ENCODE measurements at regions not wholly inside any gene's neighbourhood (a gene's known extent, or its start where the extent isn't known, plus 50 kb on each side); places are given as distances from the start of the nearest gene placed in this dataset.
"Not testable (repeated sequence)": the region's sequence is repeated elsewhere in the genome, so short reads cannot be mapped to it uniquely, and the experiment has no call there.

GRCh38 chr21:35737449-35737848 is 322.9 kb downstream of the SETD4 start:
- no peak for DNase-seq

- no peak for DNase-seq
Observed at GRCh38 chr21:35732788-35733187, 327.5 kb downstream of the SETD4 start.

GRCh38 chr21:35730325-35730724 is 330.0 kb downstream of the SETD4 start:
- DNase-seq: no peak

GRCh38 chr21:35727830-35728229 is 332.5 kb downstream of the SETD4 start:
- no peak for DNase-seq

- DNase-seq: no peak
Observed at GRCh38 chr21:35724156-35724555, 336.2 kb downstream of the SETD4 start.

- no peak for DNase-seq
Observed at GRCh38 chr21:35721701-35722100, 338.6 kb downstream of the SETD4 start.

GRCh38 chr21:35720208-35720731 is 340.1 kb downstream of the SETD4 start:
- DNase-seq: no peak

GRCh38 chr21:35719080-35719479 is 341.2 kb downstream of the SETD4 start:
- no peak for DNase-seq

GRCh38 chr21:35716876-35717565 is 343.3 kb downstream of the SETD4 start:
- no peak for DNase-seq

GRCh38 chr21:35713914-35714313 is 346.4 kb downstream of the SETD4 start:
- DNase-seq: no peak

- DNase-seq: no peak
Observed at GRCh38 chr21:35711661-35712060, 348.7 kb downstream of the SETD4 start.

- DNase-seq: no peak
Observed at GRCh38 chr21:35711213-35711612, 349.1 kb downstream of the SETD4 start.

- not testable (repeated sequence) for DNase-seq
Observed at GRCh38 chr21:35709990-35710389, 350.3 kb downstream of the SETD4 start.

GRCh38 chr21:35705888-35706287 is 354.4 kb downstream of the SETD4 start:
- no peak for DNase-seq

- no peak for DNase-seq
Observed at GRCh38 chr21:35705237-35705887, 355.0 kb downstream of the SETD4 start.

GRCh38 chr21:35703704-35704103 is 356.6 kb downstream of the SETD4 start:
- DNase-seq: no peak

GRCh38 chr21:35699361-35699760 is 361.0 kb downstream of the SETD4 start:
- no peak for DNase-seq

GRCh38 chr21:35697321-35697808 is 363.0 kb downstream of the SETD4 start:
- no peak for DNase-seq

GRCh38 chr21:35696644-35697043 is 363.7 kb downstream of the SETD4 start:
- DNase-seq: no peak

- no peak for DNase-seq
Observed at GRCh38 chr21:35692311-35692710, 368.0 kb downstream of the SETD4 start.

- no peak for DNase-seq
Observed at GRCh38 chr21:35690436-35690835, 369.9 kb downstream of the SETD4 start.

- DNase-seq: no peak
Observed at GRCh38 chr21:35686156-35686555, 374.2 kb downstream of the SETD4 start.

- no peak for DNase-seq
Observed at GRCh38 chr21:35683664-35684304, 376.5 kb downstream of the SETD4 start.
